HG03095 (cell line): ENCODE measurements at regions not wholly inside any gene's neighbourhood (a gene's known extent, or its start where the extent isn't known, plus 50 kb on each side); places are given as distances from the start of the nearest gene placed in this dataset.
A peak's percentile ranks its signal among the peaks of the same experiment; 100 is the strongest.

Source experiments
- ATAC-seq: cut with Tn5 transposase; IDR thresholded peaks from one replicate; pipeline ENCODE4 v1.9.1; 2021; ENCODE audit warnings: moderate library complexity; ENCODE audit not compliant: unreplicated experiment

DNA sequence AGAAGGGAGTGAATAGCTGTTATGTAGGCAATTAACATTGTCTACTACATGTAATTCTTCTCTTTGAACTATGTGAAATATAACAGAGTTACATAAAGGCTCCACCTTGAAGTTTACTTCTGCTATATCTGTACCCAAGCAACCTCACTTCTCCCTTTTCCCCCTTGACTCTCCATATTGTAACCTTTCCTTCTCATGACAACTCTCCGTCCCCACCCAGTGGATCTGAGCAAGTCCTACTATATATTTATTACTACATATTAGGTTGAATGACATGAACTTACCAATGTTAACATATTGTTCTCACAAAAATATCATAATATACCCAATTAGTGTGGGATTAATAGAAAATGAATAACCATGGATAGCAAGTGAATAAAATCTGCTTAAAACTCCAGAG lies 93.2 kb upstream of the ATP8A1 start:
- peak; percentile 74 for ATAC-seq

- no peak for ATAC-seq
These were observed 91.1 kb upstream of the ATP8A1 start for GRCh38 chr4:42747971-42748370.

GRCh38 chr4:42736527-42737195 lies 79.8 kb upstream of the ATP8A1 start:
- ATAC-seq, result no peak

- no peak for ATAC-seq
These were observed 76.5 kb upstream of the ATP8A1 start for GRCh38 chr4:42733380-42733779.

GRCh38 chr4:42732776-42733175 lies 75.9 kb upstream of the ATP8A1 start:
- ATAC-seq, result no peak

GRCh38 chr4:42729505-42730237 lies 72.8 kb upstream of the ATP8A1 start:
- no peak for ATAC-seq

DNA sequence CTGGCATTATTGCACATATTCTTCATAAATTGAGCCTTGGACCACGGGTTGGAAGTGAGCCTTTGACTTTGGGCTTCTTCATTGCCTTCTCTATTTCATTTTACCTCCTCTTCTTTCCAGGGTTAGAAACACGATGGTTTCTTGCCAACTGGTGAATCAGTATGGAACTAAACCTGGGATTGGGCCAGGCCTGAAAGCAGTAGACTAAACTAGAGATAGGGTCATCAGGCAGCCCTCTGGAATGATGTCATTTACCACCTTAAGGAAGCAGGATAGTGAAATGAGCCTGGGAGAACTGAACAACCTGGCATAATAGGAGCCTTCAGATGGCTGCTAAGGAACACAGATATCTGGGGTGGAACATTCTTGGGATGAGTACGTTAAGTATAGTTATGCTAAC lies 67.5 kb upstream of the ATP8A1 start:
- no peak for ATAC-seq

DNA sequence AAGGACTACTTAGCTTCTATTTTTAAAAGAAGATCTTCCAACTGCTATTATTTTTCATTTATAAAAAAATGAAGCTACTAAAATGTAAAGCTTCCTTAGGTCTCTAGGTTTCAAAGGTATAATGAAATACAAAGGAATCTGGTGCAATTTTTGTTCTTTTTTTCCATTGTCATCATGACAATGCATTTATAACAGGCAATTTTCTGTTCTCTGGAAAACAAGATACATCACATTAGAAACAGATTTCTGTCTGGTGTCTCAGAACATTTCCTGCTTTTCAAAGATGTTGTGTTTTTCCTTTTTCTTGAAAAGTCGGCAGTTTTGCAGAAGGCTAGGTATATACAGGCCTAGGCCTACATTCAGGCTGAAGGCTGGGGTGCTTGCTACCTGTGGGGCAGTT lies 63.6 kb upstream of the ATP8A1 start:
- no peak for ATAC-seq

DNA sequence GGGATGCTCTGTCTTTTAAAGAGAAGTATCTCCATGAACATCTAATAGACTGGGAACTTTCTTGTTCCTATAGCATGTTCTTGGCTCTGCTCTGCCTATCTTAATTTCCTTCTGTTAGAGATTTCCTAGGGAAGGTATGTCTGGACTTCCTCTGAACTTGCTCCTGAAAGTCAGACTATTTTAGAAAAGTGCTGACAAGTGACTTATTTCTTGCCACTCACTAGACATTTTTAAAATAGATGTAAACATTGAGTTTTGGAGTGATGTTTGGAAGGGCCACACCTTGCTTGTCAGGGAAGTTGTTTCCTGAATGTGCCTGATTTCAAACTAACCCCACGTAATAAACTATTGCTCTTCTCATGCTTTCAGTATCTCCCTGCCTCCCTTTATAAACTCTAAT lies 62.4 kb upstream of the ATP8A1 start:
- no peak for ATAC-seq

- ATAC-seq, result no peak
These were observed 61.4 kb upstream of the ATP8A1 start for GRCh38 chr4:42718336-42718735.

GRCh38 chr4:42716996-42717395 lies 60.1 kb upstream of the ATP8A1 start:
- no peak for ATAC-seq

- no peak for ATAC-seq
These were observed 59.0 kb upstream of the ATP8A1 start for GRCh38 chr4:42715807-42716482.

GRCh38 chr4:42713391-42713790 lies 56.5 kb upstream of the ATP8A1 start:
- no peak for ATAC-seq

GRCh38 chr4:42712854-42713253 lies 55.9 kb upstream of the ATP8A1 start:
- no peak for ATAC-seq

GRCh38 chr4:42711496-42711895 lies 54.6 kb upstream of the ATP8A1 start:
- ATAC-seq, result no peak

- no peak for ATAC-seq
These were observed 53.9 kb upstream of the ATP8A1 start for GRCh38 chr4:42710761-42711160.

DNA sequence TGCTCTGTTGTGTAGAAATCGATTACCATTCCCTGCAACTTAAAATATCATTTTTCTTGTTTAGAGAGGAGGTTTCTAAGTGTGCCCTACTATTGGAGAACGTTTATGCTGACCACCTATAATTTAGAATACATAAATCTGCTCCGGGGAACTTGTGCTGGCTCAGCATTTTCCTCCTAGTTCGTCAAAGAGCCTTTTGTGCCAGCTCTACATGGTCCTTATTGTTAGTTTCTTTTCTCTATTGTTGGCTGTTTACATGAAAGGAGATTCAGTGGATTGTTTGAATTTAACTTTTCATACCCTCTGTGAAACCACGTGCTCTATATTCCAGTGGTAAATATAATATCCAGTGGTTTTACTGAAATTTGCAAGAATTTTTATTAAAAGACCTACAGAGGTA lies 53.4 kb upstream of the ATP8A1 start:
- ATAC-seq, result no peak

- ATAC-seq, result no peak
These were observed 52.6 kb upstream of the ATP8A1 start for GRCh38 chr4:42709392-42710065.

- no peak for ATAC-seq
These were observed 51.7 kb upstream of the ATP8A1 start for GRCh38 chr4:42708625-42709024.
